ENCODE measurements at regions not wholly inside any gene's neighbourhood (a gene's known extent, or its start where the extent isn't known, plus 50 kb on each side); places are given as distances from the start of the nearest gene placed in this dataset.
A peak's percentile ranks its signal among the peaks of the same experiment; 100 is the strongest.

DNA sequence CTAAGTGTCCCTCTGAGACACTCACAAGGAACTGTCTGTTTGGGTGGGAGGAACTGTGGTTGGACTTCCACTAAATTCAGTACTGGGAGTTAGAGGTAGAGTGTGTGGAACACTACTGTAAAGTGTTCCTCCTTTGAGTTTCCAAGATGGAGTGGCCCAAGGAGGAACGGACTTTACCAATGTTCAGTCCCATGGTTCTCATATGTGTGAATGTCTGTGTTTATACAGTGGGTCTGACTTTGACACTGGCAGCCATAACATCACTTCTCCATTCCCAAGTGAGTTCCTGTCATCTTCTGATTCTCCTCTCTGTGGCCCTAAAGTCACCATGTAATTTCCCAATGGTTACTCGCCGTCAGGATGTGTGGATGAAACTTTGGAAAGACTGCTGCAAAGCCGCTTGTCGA is 136.8 kb upstream of the SERP2 start:
- Histone ChIP-seq H3F3A (ENCODE audit: low read depth) (no peaks in the 10 kb centered on the region), H3K9me3 (ENCODE audit: insufficient read depth, low read depth, low read length) (no peaks in the 10 kb centered on the region), H2AFZ (ENCODE audit: low read length) (no peak overlapping the region), H3K79me2 (ENCODE audit: insufficient read depth, low read length) (no peaks in the 10 kb centered on the region), H3K4me2 (ENCODE audit: low read depth, low read length, poor library complexity, severe bottlenecking) (no peak overlapping the region), H3K36me3 (ENCODE audit: insufficient read depth, low read length) (no peaks in the 10 kb centered on the region), H3K27me3 (ENCODE audit: insufficient read depth, low read length, poor library complexity, severe bottlenecking) (no peaks in the 10 kb centered on the region), H4K20me1 (ENCODE audit: insufficient read depth, low read length, poor library complexity, severe bottlenecking) (no peaks in the 10 kb centered on the region), H3K4me3 (ENCODE audit: low read length, poor library complexity, severe bottlenecking) (no peak overlapping the region), H3K4me1 (ENCODE audit: insufficient read depth, low read length, poor library complexity, severe bottlenecking) (peaks cover 29% of the 10 kb centered on the region), H3K9ac (ENCODE audit: low read depth, low read length, poor library complexity, severe bottlenecking) (no peak overlapping the region), H3K9me2 (replicated peaks; ENCODE audit: low read depth, low read length) (no peaks in the 10 kb centered on the region)
- TF ChIP-seq, protein P1, sequence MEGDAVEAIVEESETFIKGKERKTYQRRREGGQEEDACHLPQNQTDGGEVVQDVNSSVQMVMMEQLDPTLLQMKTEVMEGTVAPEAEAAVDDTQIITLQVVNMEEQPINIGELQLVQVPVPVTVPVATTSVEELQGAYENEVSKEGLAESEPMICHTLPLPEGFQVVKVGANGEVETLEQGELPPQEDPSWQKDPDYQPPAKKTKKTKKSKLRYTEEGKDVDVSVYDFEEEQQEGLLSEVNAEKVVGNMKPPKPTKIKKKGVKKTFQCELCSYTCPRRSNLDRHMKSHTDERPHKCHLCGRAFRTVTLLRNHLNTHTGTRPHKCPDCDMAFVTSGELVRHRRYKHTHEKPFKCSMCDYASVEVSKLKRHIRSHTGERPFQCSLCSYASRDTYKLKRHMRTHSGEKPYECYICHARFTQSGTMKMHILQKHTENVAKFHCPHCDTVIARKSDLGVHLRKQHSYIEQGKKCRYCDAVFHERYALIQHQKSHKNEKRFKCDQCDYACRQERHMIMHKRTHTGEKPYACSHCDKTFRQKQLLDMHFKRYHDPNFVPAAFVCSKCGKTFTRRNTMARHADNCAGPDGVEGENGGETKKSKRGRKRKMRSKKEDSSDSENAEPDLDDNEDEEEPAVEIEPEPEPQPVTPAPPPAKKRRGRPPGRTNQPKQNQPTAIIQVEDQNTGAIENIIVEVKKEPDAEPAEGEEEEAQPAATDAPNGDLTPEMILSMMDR (conservative IDR thresholded peaks at IDR 0.05; ENCODE audit: low read length) = no peak
- no peak for TF ChIP-seq EZH2phosphoT487 (IDR thresholded peaks at IDR 0.05; ENCODE audit: borderline replicate concordance)

DNA sequence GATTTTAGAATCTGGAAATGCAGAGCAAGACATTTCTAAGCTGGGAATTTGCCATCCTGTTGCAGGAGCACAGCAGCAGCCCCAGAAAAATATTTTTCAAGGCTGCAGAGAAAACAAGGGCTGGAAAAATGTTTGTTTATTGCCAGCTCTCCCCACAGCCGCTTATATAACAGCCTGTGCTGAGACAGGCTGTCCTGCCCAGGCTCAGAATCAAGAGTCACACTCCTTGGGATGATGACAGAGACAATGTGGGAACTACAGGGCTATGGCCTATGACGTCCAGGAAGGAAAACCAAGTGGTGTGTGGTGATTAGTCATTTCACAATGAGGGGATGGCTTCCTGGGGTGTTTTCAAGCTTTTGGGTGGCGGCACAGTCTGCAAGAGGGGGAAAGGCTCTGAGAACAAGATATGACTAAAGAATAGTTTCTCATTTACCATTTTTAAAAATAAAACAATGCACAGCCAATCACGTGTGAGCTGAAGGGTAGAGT is 136.3 kb upstream of the SERP2 start:
- Histone ChIP-seq H3K9ac (ENCODE audit: low read depth, low read length, poor library complexity, severe bottlenecking) (peak overlapping the region; percentile 18), H3K4me1 (ENCODE audit: insufficient read depth, low read length, poor library complexity, severe bottlenecking) (peaks cover 34% of the 10 kb centered on the region), H3K9me3 (ENCODE audit: insufficient read depth, low read depth, low read length) (no peaks in the 10 kb centered on the region), H3K4me2 (ENCODE audit: low read depth, low read length, poor library complexity, severe bottlenecking) (peak overlapping the region; percentile 10), H3K9me2 (replicated peaks; ENCODE audit: low read depth, low read length) (no peaks in the 10 kb centered on the region), H4K20me1 (ENCODE audit: insufficient read depth, low read length, poor library complexity, severe bottlenecking) (no peaks in the 10 kb centered on the region), H3F3A (ENCODE audit: low read depth) (no peaks in the 10 kb centered on the region), H3K27me3 (ENCODE audit: insufficient read depth, low read length, poor library complexity, severe bottlenecking) (no peaks in the 10 kb centered on the region), H3K36me3 (ENCODE audit: insufficient read depth, low read length) (no peaks in the 10 kb centered on the region), H2AFZ (ENCODE audit: low read length) (peak overlapping the region; percentile 30; the same call in 1 of the 2 replicates), H3K4me3 (ENCODE audit: low read length, poor library complexity, severe bottlenecking) (no peak overlapping the region), H3K79me2 (ENCODE audit: insufficient read depth, low read length) (no peaks in the 10 kb centered on the region)
- TF ChIP-seq, protein P1 (conservative IDR thresholded peaks at IDR 0.05; ENCODE audit: low read length) = no peak
- no peak for TF ChIP-seq EZH2phosphoT487 (IDR thresholded peaks at IDR 0.05; ENCODE audit: borderline replicate concordance)

DNA sequence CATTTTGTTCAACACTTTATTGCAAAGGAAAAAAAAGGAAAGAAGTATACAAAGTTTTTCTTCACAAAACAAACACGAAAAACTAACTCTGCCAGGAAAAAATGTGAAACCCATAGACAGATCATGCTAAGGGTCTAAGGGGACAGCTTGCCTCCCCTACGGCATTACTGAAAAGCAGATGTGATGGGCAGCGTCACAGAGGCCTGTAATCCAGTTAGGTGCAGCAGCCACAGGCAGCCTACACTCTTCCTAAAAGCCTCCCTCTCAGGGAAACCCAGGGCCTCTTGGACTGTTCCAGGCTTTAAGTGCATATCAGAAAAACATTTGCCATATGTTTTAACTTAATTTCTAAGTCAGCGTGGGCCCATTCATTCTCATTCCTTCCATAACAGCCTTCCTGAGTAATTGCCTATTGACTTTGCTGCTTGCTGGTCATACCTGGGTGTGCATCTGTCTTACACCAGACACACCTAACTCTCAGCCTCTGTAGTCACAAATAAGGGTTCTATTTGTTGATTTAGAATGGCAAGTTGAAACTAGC is 135.7 kb upstream of the SERP2 start:
- Histone ChIP-seq H3K27me3 (ENCODE audit: insufficient read depth, low read length, poor library complexity, severe bottlenecking) (no peaks in the 10 kb centered on the region), H3K9me2 (replicated peaks; ENCODE audit: low read depth, low read length) (no peaks in the 10 kb centered on the region), H4K20me1 (ENCODE audit: insufficient read depth, low read length, poor library complexity, severe bottlenecking) (no peaks in the 10 kb centered on the region), H3F3A (ENCODE audit: low read depth) (no peaks in the 10 kb centered on the region), H3K9ac (ENCODE audit: low read depth, low read length, poor library complexity, severe bottlenecking) (peak overlapping the region; percentile 18), H3K4me3 (ENCODE audit: low read length, poor library complexity, severe bottlenecking) (no peak overlapping the region), H2AFZ (ENCODE audit: low read length) (peak overlapping the region; percentile 30), H3K36me3 (ENCODE audit: insufficient read depth, low read length) (no peaks in the 10 kb centered on the region), H3K4me2 (ENCODE audit: low read depth, low read length, poor library complexity, severe bottlenecking) (peak overlapping the region; percentile 10), H3K9me3 (ENCODE audit: insufficient read depth, low read depth, low read length) (no peaks in the 10 kb centered on the region), H3K4me1 (ENCODE audit: insufficient read depth, low read length, poor library complexity, severe bottlenecking) (peaks cover 41% of the 10 kb centered on the region), H3K79me2 (ENCODE audit: insufficient read depth, low read length) (no peaks in the 10 kb centered on the region)
- no peak for TF ChIP-seq EZH2phosphoT487 (IDR thresholded peaks at IDR 0.05; ENCODE audit: borderline replicate concordance)
- TF ChIP-seq, protein P1 (conservative IDR thresholded peaks at IDR 0.05; ENCODE audit: low read length) = no peak
